ENCODE measurements at regions not wholly inside any gene's neighbourhood (a gene's known extent, or its start where the extent isn't known, plus 50 kb on each side); places are given as distances from the start of the nearest gene placed in this dataset.

- TF ChIP-seq, protein P1, sequence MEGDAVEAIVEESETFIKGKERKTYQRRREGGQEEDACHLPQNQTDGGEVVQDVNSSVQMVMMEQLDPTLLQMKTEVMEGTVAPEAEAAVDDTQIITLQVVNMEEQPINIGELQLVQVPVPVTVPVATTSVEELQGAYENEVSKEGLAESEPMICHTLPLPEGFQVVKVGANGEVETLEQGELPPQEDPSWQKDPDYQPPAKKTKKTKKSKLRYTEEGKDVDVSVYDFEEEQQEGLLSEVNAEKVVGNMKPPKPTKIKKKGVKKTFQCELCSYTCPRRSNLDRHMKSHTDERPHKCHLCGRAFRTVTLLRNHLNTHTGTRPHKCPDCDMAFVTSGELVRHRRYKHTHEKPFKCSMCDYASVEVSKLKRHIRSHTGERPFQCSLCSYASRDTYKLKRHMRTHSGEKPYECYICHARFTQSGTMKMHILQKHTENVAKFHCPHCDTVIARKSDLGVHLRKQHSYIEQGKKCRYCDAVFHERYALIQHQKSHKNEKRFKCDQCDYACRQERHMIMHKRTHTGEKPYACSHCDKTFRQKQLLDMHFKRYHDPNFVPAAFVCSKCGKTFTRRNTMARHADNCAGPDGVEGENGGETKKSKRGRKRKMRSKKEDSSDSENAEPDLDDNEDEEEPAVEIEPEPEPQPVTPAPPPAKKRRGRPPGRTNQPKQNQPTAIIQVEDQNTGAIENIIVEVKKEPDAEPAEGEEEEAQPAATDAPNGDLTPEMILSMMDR (conservative IDR thresholded peaks at IDR 0.05 in 1 of 2, IDR thresholded peaks at IDR 0.05 in 1 of 2; ENCODE audit: low read depth in 1 of 2, low read length in 2 of 2): no peak
- TF ChIP-seq EZH2 (IDR thresholded peaks at IDR 0.05; ENCODE audit: low read length, missing control alignments): no peak
These were observed 219.6 kb upstream of the POU1F1 start for GRCh38 chr3:87495938-87496337.

Measured in fibroblast of lung (primary cell).